NCI-H146 (cell line): ENCODE measurements at regions not wholly inside any gene's neighbourhood (a gene's known extent, or its start where the extent isn't known, plus 50 kb on each side); places are given as distances from the start of the nearest gene placed in this dataset.
A peak's percentile ranks its signal among the peaks of the same experiment; 100 is the strongest.
"Not testable (repeated sequence)": the region's sequence is repeated elsewhere in the genome, so short reads cannot be mapped to it uniquely, and the experiment has no call there.

Experiments used
- DNase-seq: peaks from one replicate; lab custom pipeline; 2025; lab: John Stamatoyannopoulos, UW

DNA sequence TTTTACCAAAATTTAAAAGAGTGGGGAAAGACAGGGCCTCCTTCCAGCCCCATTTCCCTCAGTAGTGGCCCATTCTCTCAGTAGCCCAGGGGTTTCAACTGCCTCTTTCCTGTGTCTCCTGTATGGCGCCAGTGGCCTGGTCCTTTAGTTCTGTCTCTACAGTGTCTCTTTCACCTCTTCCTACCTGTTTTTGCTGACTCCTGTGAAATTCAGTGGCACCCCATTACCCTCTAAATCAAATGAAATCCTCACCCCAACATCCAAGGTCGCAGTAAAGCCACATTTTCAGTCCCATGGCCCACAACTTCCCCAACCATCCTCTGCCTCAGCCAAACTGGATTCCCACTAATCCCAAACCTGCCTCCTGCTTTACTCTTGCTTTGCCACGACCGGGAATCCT, 200.7 kb downstream of the IPMK start:
- no peak for DNase-seq

DNA sequence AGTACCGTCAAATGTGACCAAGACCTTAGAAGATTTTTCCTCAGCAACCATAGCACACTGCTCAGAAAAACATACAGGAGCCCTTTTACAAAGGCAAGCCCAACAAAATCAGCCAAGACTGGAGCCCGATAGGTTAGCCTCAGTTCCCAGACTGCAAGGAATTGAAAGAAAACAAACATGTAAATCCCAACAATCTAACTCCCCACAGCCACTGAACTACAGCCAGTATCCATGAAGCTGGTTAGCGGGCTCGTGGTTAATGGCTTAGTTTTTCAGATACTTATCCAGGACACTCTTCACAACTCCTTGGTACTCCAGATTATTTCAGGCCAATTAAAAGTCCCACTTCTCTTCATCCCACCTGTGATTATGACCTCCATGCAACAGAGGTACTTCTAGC, 201.6 kb downstream of the IPMK start:
- DNase-seq = no peak

DNA sequence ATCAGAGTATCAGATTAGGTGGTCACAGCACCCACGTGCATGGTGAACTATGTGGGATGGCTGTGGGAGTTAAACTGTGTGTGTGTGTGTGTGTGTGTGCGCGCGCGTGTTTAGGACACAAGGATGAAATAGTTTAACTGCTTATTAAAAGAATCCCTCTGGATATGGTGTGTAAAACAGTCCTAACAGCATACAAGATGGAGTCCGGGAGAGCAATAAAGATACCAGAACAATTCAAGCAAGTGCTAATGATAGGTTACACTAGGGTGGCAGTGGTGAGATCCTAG, 202.2 kb downstream of the IPMK start:
- DNase-seq = no peak

- peak; percentile 23 for DNase-seq
Measured at GRCh38 chr10:58064714-58065528, 202.8 kb downstream of the IPMK start.

- no peak for DNase-seq
Measured at GRCh38 chr10:58063861-58064480, 203.7 kb downstream of the IPMK start.

DNA sequence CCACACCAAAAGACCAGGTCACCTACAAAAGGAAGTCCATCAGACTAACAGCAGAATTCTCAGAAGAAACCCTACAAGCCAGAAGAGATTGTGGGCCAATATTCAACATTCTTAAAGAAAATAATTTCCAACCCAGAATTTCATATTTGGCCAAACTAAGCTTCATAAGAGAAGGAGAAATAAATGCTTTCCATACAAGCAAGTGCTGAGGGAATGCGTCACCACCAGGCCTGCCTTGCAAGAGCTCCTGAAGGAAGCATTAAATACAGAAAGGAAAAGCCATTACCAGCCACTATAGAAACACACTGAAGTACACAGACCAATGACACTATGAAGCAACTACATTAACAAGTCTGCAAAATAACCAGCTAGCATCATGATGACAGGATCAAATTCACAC, 209.0 kb downstream of the IPMK start:
- DNase-seq = not testable (repeated sequence)

DNA sequence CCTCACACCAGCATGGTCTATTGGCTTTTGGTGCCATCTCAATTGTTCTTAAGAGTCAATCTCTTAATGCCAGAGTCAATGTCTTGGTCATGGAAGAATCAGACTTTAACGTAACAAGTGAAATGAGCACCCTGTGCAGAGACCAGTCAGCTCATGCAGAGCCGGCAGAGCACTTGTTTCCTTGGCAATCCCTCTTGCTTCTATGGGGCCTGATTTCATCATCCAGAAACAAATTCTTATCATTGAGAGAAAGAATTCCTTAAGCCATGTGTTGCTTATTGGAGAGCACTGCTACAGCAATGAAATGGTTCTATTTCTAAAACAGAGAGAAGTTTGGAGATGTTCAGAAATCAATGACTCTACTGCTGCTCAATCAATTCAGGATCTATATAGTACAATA, 212.8 kb downstream of the IPMK start:
- DNase-seq = no peak

DNA sequence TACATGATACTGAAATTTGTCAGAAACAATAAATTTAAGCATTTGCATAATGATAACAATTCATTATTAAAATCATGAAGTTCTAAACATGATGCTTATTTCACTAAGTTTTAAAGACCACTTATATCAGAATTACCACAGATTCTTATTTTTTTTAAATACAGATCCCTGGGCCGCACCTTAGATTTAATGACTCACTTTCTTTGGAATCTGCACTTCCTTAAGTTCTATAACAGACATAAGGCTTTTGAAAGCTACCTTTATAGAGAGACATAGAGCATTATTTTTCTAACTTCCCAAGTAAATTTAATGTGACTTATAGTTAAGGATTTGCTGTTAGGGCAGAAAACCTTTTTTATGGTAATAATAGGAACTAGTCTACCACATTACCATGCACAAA, 214.9 kb downstream of the IPMK start:
- DNase-seq = no peak

DNA sequence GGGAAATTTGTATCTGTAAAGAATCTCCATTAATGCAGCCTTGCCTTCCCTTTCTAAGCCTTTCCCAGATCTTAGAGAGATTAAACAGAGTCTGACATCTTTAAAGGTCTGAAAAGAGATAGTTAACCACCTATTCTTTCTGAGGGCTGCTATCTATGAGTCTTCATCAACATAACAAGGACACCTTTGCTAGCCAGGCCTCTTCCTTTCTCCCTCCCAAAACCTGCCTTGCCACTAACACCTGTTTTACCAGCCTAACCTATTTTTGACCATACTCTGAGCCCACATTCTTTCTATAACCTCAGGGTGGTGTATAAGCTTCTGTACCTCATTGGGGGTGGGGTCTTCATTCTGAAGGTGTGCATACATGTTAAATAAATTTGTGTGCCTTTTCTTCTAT, 217.1 kb downstream of the IPMK start:
- no peak for DNase-seq

GRCh38 chr10:58048936-58049335, 218.8 kb downstream of the IPMK start:
- DNase-seq = no peak

DNA sequence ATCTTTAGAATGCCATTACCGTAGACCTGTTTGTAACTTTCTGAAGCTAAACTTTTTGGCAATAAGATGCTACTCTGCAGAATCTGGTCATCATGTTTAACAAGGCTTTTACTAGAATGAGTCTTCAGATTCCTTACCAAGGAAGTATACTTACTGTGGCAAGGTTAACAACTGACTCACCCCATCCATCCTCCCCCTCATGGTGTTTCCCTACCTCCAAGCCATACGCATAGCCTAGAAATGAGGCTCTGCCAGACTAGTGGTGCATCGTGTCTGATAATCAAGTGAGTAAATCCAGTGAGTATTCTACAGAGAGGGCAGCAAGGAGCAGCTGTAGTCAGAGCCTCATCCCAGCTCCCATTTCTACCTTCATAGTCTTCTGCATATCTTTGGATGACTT, 223.6 kb downstream of the IPMK start:
- no peak for DNase-seq

- no peak for DNase-seq
Measured at GRCh38 chr10:58041901-58042300, 225.8 kb downstream of the IPMK start.

GRCh38 chr10:58030208-58030607, 237.5 kb downstream of the IPMK start:
- no peak for DNase-seq

DNA sequence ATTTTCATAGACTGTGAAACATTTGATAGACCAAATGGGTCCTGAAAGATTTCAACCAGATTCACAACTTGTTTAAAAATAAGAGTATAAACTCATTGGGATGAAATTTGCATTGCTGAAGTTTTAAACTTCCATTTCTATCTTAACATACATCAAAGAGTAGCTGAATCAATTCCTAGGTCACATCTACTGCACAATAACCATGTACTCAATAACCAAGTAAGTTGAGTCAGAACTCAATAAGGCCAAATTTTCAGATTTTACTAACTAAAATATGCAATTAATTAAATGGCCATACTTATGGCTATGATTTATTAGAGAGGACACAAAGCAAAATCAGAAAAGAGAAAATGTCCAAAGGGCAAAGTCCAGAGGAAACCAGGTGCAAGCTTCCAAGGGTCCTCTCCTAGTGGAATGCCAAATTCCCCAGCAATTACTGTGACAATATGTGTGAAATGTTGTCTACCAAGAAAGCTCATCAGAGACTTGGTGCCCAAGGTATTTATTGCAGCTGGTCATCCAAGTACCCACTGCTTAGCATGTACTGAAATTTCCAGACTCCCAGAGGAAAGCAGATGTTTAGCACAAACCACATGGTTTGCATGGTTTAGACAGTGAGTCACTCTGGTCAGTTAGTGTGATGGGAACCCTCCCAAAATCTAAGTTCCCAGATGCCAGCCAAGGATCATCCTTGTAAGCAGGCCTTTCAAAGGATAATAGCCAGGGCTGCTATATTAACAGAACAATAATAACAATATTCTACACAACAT, 238.9 kb downstream of the IPMK start:
- no peak for DNase-seq

DNA sequence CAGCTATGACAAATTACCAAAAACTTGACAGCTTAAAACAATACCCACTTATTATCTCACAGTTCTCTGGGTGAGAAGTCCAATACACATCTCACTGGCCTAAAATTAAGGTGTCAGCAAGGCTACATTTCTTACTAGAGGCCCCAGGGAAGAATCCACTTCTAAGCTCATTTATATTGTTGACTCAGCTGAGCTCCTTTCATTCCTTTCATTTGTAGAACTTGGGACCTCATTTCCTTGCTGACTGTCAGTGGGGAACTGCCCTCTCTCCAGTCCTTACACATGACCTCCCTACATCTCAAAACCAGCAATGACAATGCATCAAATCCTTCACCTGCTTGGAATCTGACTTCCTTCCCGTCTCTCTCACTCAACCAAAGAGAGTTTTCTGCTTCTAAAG, 240.3 kb downstream of the IPMK start:
- DNase-seq = peak; percentile 23

DNA sequence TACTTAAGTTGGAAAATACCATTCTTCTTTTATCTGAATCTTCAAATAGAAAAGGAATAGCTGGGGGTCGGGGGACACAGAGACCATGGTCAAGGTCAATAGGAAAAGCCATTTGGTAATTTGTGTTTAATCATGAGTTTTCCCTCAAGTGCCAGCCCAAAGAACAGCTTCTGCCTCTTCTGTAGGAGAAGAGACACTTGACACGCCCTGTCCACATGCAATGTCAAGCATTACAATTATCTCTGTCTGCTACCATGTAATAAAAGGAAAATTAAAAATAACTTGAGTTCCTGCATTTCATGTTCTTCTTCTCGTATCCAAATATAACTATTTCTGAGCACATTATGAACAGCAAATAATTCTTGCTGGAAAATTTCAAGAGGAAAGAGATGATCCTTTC, 241.7 kb downstream of the IPMK start:
- no peak for DNase-seq

- no peak for DNase-seq
Measured at GRCh38 chr10:58023341-58024073, 244.2 kb downstream of the IPMK start.

GRCh38 chr10:58019863-58020537, 247.7 kb downstream of the IPMK start:
- no peak for DNase-seq

DNA sequence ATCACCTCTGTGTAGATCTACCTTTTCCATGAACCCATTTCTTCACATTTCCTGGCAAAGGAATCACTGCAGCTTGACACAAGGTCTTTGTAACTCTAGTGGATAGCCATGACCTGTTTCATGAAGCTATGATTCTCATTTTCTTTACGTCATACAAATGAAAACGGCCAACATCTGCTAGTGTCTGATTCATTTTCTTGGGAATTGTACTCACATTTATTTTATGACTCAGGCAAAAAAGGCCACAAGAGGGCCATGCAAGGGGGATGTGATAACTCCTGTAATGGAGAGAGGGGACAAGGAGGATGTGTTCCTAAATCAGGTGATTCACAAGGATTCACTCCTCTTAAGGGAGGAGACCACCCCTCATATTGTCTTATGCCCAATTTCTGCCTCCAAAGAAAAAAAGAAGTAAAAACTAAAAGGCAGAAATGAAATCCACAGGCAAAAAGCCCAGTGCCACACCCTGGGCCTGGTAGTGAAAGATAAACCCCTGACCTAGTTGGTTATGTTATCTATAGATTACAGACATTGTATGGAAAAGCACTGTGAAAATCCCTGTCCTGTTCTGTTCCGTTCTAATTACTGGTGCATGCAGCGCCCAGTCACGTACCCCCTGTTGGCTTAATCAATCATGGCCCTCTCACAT, 249.9 kb downstream of the IPMK start:
- no peak for DNase-seq

DNA sequence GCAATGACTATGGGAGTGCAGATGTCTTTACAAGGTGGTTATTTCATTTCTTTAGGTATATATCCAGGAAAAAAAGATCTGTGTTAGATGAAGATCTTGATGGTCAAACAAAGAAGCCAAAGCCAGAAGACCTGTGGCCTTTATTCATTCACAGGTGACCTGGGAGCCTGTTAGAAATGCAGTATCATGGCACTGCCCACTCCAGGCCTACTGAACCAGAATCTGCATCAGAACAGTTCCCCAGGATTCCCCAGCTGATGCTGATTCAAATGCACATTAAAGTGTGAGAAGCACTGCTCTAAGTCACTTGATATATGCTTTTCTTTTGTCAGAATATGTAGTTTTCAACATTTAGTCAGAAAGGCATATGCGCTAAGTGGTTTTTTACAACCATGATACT, 251.1 kb downstream of the IPMK start:
- no peak for DNase-seq

GRCh38 chr10:58014436-58014835, 253.3 kb downstream of the IPMK start:
- DNase-seq = no peak

GRCh38 chr10:58013406-58013805, 254.3 kb downstream of the IPMK start:
- DNase-seq = no peak
